ENCODE measurements at regions not wholly inside any gene's neighbourhood (a gene's known extent, or its start where the extent isn't known, plus 50 kb on each side); places are given as distances from the start of the nearest gene placed in this dataset.

- no peaks in the 10 kb centered on the region for H3K9me3 ChIP-seq (ENCODE audit: low read length)
- no peak overlapping the region for H3K9ac ChIP-seq (ENCODE audit: low read length)
- H3K4me1 ChIP-seq (ENCODE audit: insufficient read depth, low read length): no peaks in the 10 kb centered on the region
- H3K36me3 ChIP-seq (ENCODE audit: insufficient read depth, low read length): no peaks in the 10 kb centered on the region
- no peak overlapping the region for H3K4me3 ChIP-seq (ENCODE audit: low read depth in 1 of 2, low read length in 2 of 2)
- no peaks in the 10 kb centered on the region for H3K27me3 ChIP-seq (ENCODE audit: control insufficient read depth in 1 of 2, insufficient read depth in 2 of 2, low read length in 2 of 2)
- H3K27ac ChIP-seq (ENCODE audit: low read depth, low read length): no peak overlapping the region
Observed at GRCh38 chr9:78582821-78583220, 285.9 kb downstream of the PSAT1 start.

GRCh38 chr9:78584589-78584988 is 287.7 kb downstream of the PSAT1 start:
- H3K9ac ChIP-seq (ENCODE audit: low read length): no peak overlapping the region
- no peaks in the 10 kb centered on the region for H3K36me3 ChIP-seq (ENCODE audit: insufficient read depth, low read length)
- H3K9me3 ChIP-seq (ENCODE audit: low read length): no peaks in the 10 kb centered on the region
- H3K4me1 ChIP-seq (ENCODE audit: insufficient read depth, low read length): no peaks in the 10 kb centered on the region
- no peaks in the 10 kb centered on the region for H3K27me3 ChIP-seq (ENCODE audit: control insufficient read depth in 1 of 2, insufficient read depth in 2 of 2, low read length in 2 of 2)
- no peak overlapping the region for H3K4me3 ChIP-seq (ENCODE audit: low read depth in 1 of 2, low read length in 2 of 2)
- H3K27ac ChIP-seq (ENCODE audit: low read depth, low read length): no peak overlapping the region

GRCh38 chr9:78585909-78586308 is 289.0 kb downstream of the PSAT1 start:
- Histone ChIP-seq H3K27ac (ENCODE audit: low read depth, low read length) (no peak overlapping the region), H3K4me3 (ENCODE audit: low read depth in 1 of 2, low read length in 2 of 2) (no peak overlapping the region), H3K36me3 (ENCODE audit: insufficient read depth, low read length) (no peaks in the 10 kb centered on the region), H3K9ac (ENCODE audit: low read length) (no peak overlapping the region), H3K4me1 (ENCODE audit: insufficient read depth, low read length) (no peaks in the 10 kb centered on the region), H3K27me3 (ENCODE audit: control insufficient read depth in 1 of 2, insufficient read depth in 2 of 2, low read length in 2 of 2) (no peaks in the 10 kb centered on the region), H3K9me3 (ENCODE audit: low read length) (no peaks in the 10 kb centered on the region)

- no peaks in the 10 kb centered on the region for H3K4me1 ChIP-seq (ENCODE audit: insufficient read depth, low read length)
Observed at GRCh38 chr9:78590068-78590467, 293.1 kb downstream of the PSAT1 start.

GRCh38 chr9:78592811-78593210 is 295.9 kb downstream of the PSAT1 start:
- Histone ChIP-seq H3K36me3 (ENCODE audit: insufficient read depth, low read length) (no peaks in the 10 kb centered on the region), H3K9me3 (ENCODE audit: low read length) (no peaks in the 10 kb centered on the region), H3K27ac (ENCODE audit: low read depth, low read length) (no peak overlapping the region), H3K27me3 (ENCODE audit: control insufficient read depth in 1 of 2, insufficient read depth in 2 of 2, low read length in 2 of 2) (no peaks in the 10 kb centered on the region), H3K4me1 (ENCODE audit: insufficient read depth, low read length) (no peaks in the 10 kb centered on the region), H3K4me3 (ENCODE audit: low read depth in 1 of 2, low read length in 2 of 2) (no peak overlapping the region), H3K9ac (ENCODE audit: low read length) (no peak overlapping the region)

More at GRCh38 chr9:78590068-78590467, 293.1 kb downstream of the PSAT1 start:
- H3K27ac ChIP-seq (ENCODE audit: low read depth, low read length): no peak overlapping the region
- no peak overlapping the region for H3K9ac ChIP-seq (ENCODE audit: low read length)
- no peaks in the 10 kb centered on the region for H3K9me3 ChIP-seq (ENCODE audit: low read length)
- no peaks in the 10 kb centered on the region for H3K36me3 ChIP-seq (ENCODE audit: insufficient read depth, low read length)
- H3K4me3 ChIP-seq (ENCODE audit: low read depth in 1 of 2, low read length in 2 of 2): no peak overlapping the region
- no peaks in the 10 kb centered on the region for H3K27me3 ChIP-seq (ENCODE audit: control insufficient read depth in 1 of 2, insufficient read depth in 2 of 2, low read length in 2 of 2)

GRCh38 chr9:78595200-78595945 is 298.4 kb downstream of the PSAT1 start:
- Histone ChIP-seq H3K36me3 (ENCODE audit: insufficient read depth, low read length) (no peaks in the 10 kb centered on the region), H3K4me3 (ENCODE audit: low read depth in 1 of 2, low read length in 2 of 2) (no peak overlapping the region), H3K27me3 (ENCODE audit: control insufficient read depth in 1 of 2, insufficient read depth in 2 of 2, low read length in 2 of 2) (no peaks in the 10 kb centered on the region), H3K9ac (ENCODE audit: low read length) (no peak overlapping the region), H3K9me3 (ENCODE audit: low read length) (no peaks in the 10 kb centered on the region), H3K27ac (ENCODE audit: low read depth, low read length) (no peak overlapping the region), H3K4me1 (ENCODE audit: insufficient read depth, low read length) (no peaks in the 10 kb centered on the region)

- no peak overlapping the region for H3K4me3 ChIP-seq (ENCODE audit: low read depth in 1 of 2, low read length in 2 of 2)
- no peaks in the 10 kb centered on the region for H3K36me3 ChIP-seq (ENCODE audit: insufficient read depth, low read length)
- H3K27ac ChIP-seq (ENCODE audit: low read depth, low read length): no peak overlapping the region
- no peaks in the 10 kb centered on the region for H3K9me3 ChIP-seq (ENCODE audit: low read length)
- H3K4me1 ChIP-seq (ENCODE audit: insufficient read depth, low read length): no peaks in the 10 kb centered on the region
- no peak overlapping the region for H3K9ac ChIP-seq (ENCODE audit: low read length)
- no peaks in the 10 kb centered on the region for H3K27me3 ChIP-seq (ENCODE audit: control insufficient read depth in 1 of 2, insufficient read depth in 2 of 2, low read length in 2 of 2)
Observed at GRCh38 chr9:78596346-78596745, 299.4 kb downstream of the PSAT1 start.

- no peaks in the 10 kb centered on the region for H3K27me3 ChIP-seq (ENCODE audit: control insufficient read depth in 1 of 2, insufficient read depth in 2 of 2, low read length in 2 of 2)
- no peaks in the 10 kb centered on the region for H3K36me3 ChIP-seq (ENCODE audit: insufficient read depth, low read length)
- no peak overlapping the region for H3K27ac ChIP-seq (ENCODE audit: low read depth, low read length)
- H3K4me1 ChIP-seq (ENCODE audit: insufficient read depth, low read length): no peaks in the 10 kb centered on the region
- H3K9me3 ChIP-seq (ENCODE audit: low read length): no peaks in the 10 kb centered on the region
- no peak overlapping the region for H3K4me3 ChIP-seq (ENCODE audit: low read depth in 1 of 2, low read length in 2 of 2)
- H3K9ac ChIP-seq (ENCODE audit: low read length): no peak overlapping the region
Observed at GRCh38 chr9:78598120-78598519, 301.2 kb downstream of the PSAT1 start.

- no peak overlapping the region for H3K27ac ChIP-seq (ENCODE audit: low read depth, low read length)
- no peaks in the 10 kb centered on the region for H3K27me3 ChIP-seq (ENCODE audit: control insufficient read depth in 1 of 2, insufficient read depth in 2 of 2, low read length in 2 of 2)
- H3K36me3 ChIP-seq (ENCODE audit: insufficient read depth, low read length): no peaks in the 10 kb centered on the region
- no peak overlapping the region for H3K4me3 ChIP-seq (ENCODE audit: low read depth in 1 of 2, low read length in 2 of 2)
- H3K9ac ChIP-seq (ENCODE audit: low read length): no peak overlapping the region
- no peaks in the 10 kb centered on the region for H3K9me3 ChIP-seq (ENCODE audit: low read length)
- no peaks in the 10 kb centered on the region for H3K4me1 ChIP-seq (ENCODE audit: insufficient read depth, low read length)
Observed at GRCh38 chr9:78599926-78600325, 303.0 kb downstream of the PSAT1 start.

GRCh38 chr9:78601957-78602565 is 305.1 kb downstream of the PSAT1 start:
- H3K4me1 ChIP-seq (ENCODE audit: insufficient read depth, low read length): no peaks in the 10 kb centered on the region
- no peaks in the 10 kb centered on the region for H3K36me3 ChIP-seq (ENCODE audit: insufficient read depth, low read length)
- no peak overlapping the region for H3K27ac ChIP-seq (ENCODE audit: low read depth, low read length)
- no peaks in the 10 kb centered on the region for H3K9me3 ChIP-seq (ENCODE audit: low read length)
- no peak overlapping the region for H3K9ac ChIP-seq (ENCODE audit: low read length)
- H3K4me3 ChIP-seq (ENCODE audit: low read depth in 1 of 2, low read length in 2 of 2): no peak overlapping the region
- no peaks in the 10 kb centered on the region for H3K27me3 ChIP-seq (ENCODE audit: control insufficient read depth in 1 of 2, insufficient read depth in 2 of 2, low read length in 2 of 2)

GRCh38 chr9:78605041-78606000 is 308.4 kb downstream of the PSAT1 start:
- Histone ChIP-seq H3K27me3 (ENCODE audit: control insufficient read depth in 1 of 2, insufficient read depth in 2 of 2, low read length in 2 of 2) (no peaks in the 10 kb centered on the region), H3K36me3 (ENCODE audit: insufficient read depth, low read length) (no peaks in the 10 kb centered on the region), H3K9ac (ENCODE audit: low read length) (no peak overlapping the region), H3K4me1 (ENCODE audit: insufficient read depth, low read length) (no peaks in the 10 kb centered on the region), H3K27ac (ENCODE audit: low read depth, low read length) (no peak overlapping the region), H3K9me3 (ENCODE audit: low read length) (no peaks in the 10 kb centered on the region), H3K4me3 (ENCODE audit: low read depth in 1 of 2, low read length in 2 of 2) (no peak overlapping the region)
